NCI-H1048 (cell line): ENCODE measurements at regions not wholly inside any gene's neighbourhood (a gene's known extent, or its start where the extent isn't known, plus 50 kb on each side); places are given as distances from the start of the nearest gene placed in this dataset.
"Not testable (repeated sequence)": the region's sequence is repeated elsewhere in the genome, so short reads cannot be mapped to it uniquely, and the experiment has no call there.

Experiments used
- DNase-seq: peaks from one replicate; lab custom pipeline; 2025; lab: John Stamatoyannopoulos, UW

- DNase-seq = no peak
These were observed 175.8 kb upstream of the ADCY2 start for GRCh38 chr5:7220156-7220555.

GRCh38 chr5:7221041-7221440, 174.9 kb upstream of the ADCY2 start:
- no peak for DNase-seq

GRCh38 chr5:7225826-7226225, 170.1 kb upstream of the ADCY2 start:
- no peak for DNase-seq

- no peak for DNase-seq
These were observed 153.7 kb upstream of the ADCY2 start for GRCh38 chr5:7242118-7242710.

- DNase-seq = no peak
These were observed 151.7 kb upstream of the ADCY2 start for GRCh38 chr5:7244208-7244607.

GRCh38 chr5:7245121-7245651, 150.8 kb upstream of the ADCY2 start:
- DNase-seq = no peak

GRCh38 chr5:7246287-7246686, 149.7 kb upstream of the ADCY2 start:
- no peak for DNase-seq

GRCh38 chr5:7250004-7250403, 145.9 kb upstream of the ADCY2 start:
- no peak for DNase-seq

- DNase-seq = no peak
These were observed 145.3 kb upstream of the ADCY2 start for GRCh38 chr5:7250611-7251010.

GRCh38 chr5:7251132-7251531, 144.8 kb upstream of the ADCY2 start:
- no peak for DNase-seq

- DNase-seq = peak; percentile 21
These were observed 134.9 kb upstream of the ADCY2 start for GRCh38 chr5:7261049-7261448.

- no peak for DNase-seq
These were observed 134.0 kb upstream of the ADCY2 start for GRCh38 chr5:7261900-7262299.

- DNase-seq = not testable (repeated sequence)
These were observed 132.4 kb upstream of the ADCY2 start for GRCh38 chr5:7263398-7264015.

GRCh38 chr5:7265776-7266175, 130.2 kb upstream of the ADCY2 start:
- not testable (repeated sequence) for DNase-seq

GRCh38 chr5:7268722-7269121, 127.2 kb upstream of the ADCY2 start:
- not testable (repeated sequence) for DNase-seq

GRCh38 chr5:7269591-7270274, 126.2 kb upstream of the ADCY2 start:
- DNase-seq = no peak

GRCh38 chr5:7271435-7272084, 124.4 kb upstream of the ADCY2 start:
- no peak for DNase-seq

GRCh38 chr5:7272408-7272965, 123.5 kb upstream of the ADCY2 start:
- no peak for DNase-seq

GRCh38 chr5:7274203-7274602, 121.7 kb upstream of the ADCY2 start:
- no peak for DNase-seq

GRCh38 chr5:7289634-7290033, 106.3 kb upstream of the ADCY2 start:
- not testable (repeated sequence) for DNase-seq

- not testable (repeated sequence) for DNase-seq
These were observed 98.1 kb upstream of the ADCY2 start for GRCh38 chr5:7297821-7298220.

- DNase-seq = not testable (repeated sequence)
These were observed 96.2 kb upstream of the ADCY2 start for GRCh38 chr5:7299731-7300130.
